ENCODE measurements at regions not wholly inside any gene's neighbourhood (a gene's known extent, or its start where the extent isn't known, plus 50 kb on each side); places are given as distances from the start of the nearest gene placed in this dataset.

DNA sequence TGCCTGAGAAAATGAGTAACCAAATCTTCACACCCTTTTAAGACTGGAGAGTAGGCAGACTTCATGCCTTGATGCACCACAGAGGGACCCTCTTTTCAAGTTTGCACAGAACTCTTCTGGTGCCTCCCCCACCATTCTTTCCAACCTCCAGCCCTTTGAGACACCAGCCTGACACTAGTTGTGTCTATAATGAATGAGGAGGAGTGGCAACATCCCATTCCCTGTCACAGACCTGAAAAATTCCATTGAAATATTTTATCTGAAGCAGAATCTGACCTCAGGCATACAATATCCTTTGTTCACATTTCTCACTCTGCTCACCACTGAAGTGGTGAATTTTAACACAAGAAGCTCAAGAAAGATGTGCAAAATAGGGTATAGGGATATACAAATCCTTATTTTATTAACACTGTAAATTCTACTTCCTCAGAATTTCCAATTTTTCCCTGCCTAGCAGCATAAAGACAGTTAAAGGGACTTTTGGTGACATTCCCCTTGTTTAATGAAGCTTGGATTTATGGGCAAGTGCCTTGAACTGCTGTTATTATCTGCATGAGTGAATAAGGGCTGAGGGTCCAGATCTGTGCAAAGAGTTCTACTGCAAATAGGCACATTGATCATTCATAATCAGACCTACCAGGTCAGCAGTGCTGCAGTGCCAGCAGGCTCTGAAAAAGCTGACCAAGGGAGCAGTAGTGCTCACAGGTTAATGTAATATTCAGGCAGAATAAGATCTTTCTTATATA is 149.9 kb upstream of the PAQR3 start:
- no peak for TF ChIP-seq SIN3A (IDR thresholded peaks at IDR 0.05; ENCODE audit: borderline replicate concordance, insufficient read depth, low read depth, low read length)
- TF ChIP-seq, protein P1, sequence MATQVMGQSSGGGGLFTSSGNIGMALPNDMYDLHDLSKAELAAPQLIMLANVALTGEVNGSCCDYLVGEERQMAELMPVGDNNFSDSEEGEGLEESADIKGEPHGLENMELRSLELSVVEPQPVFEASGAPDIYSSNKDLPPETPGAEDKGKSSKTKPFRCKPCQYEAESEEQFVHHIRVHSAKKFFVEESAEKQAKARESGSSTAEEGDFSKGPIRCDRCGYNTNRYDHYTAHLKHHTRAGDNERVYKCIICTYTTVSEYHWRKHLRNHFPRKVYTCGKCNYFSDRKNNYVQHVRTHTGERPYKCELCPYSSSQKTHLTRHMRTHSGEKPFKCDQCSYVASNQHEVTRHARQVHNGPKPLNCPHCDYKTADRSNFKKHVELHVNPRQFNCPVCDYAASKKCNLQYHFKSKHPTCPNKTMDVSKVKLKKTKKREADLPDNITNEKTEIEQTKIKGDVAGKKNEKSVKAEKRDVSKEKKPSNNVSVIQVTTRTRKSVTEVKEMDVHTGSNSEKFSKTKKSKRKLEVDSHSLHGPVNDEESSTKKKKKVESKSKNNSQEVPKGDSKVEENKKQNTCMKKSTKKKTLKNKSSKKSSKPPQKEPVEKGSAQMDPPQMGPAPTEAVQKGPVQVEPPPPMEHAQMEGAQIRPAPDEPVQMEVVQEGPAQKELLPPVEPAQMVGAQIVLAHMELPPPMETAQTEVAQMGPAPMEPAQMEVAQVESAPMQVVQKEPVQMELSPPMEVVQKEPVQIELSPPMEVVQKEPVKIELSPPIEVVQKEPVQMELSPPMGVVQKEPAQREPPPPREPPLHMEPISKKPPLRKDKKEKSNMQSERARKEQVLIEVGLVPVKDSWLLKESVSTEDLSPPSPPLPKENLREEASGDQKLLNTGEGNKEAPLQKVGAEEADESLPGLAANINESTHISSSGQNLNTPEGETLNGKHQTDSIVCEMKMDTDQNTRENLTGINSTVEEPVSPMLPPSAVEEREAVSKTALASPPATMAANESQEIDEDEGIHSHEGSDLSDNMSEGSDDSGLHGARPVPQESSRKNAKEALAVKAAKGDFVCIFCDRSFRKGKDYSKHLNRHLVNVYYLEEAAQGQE (IDR thresholded peaks at IDR 0.05; ENCODE audit: insufficient read depth in 1 of 2, low read depth in 2 of 2, low read length in 1 of 2), result no peak

All from Panc1 (cell line).